Limb (tissue), 2 donors: ENCODE measurements at regions not wholly inside any gene's neighbourhood (a gene's known extent, or its start where the extent isn't known, plus 50 kb on each side); places are given as distances from the start of the nearest gene placed in this dataset.
"Not testable (repeated sequence)": the region's sequence is repeated elsewhere in the genome, so short reads cannot be mapped to it uniquely, and the experiment has no call there.

Source experiments
- DNase-seq, 2 donors: peaks; one replicate each; pipeline ENCODE4 v3.0.0-alpha.2; 2016; ENCODE audit errors: extremely low spot score in 2 of 2

DNA sequence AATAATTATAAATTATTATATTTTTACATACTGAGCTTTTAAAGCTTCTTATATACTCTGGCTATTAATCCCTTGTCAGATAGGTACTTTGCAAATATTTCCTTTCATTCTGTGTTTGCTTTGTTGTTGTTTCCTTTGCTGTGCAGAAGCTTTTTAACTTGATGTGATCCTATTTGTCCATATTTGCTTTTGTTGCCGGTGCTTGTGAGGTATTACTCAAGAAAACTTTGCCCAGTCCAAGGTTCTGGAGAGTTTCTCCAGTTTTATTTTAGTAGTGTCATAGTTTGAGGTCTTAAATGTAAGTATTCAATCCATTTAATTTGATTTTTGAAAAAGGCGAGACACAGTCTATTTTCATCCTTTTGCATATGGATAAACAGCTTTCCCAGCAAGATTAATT is 1319.9 kb upstream of the PRR20A start:
- DNase-seq: no peak

GRCh38 chr13:55869648-55870047 is 1271.1 kb upstream of the PRR20A start:
- no peak for DNase-seq

DNA sequence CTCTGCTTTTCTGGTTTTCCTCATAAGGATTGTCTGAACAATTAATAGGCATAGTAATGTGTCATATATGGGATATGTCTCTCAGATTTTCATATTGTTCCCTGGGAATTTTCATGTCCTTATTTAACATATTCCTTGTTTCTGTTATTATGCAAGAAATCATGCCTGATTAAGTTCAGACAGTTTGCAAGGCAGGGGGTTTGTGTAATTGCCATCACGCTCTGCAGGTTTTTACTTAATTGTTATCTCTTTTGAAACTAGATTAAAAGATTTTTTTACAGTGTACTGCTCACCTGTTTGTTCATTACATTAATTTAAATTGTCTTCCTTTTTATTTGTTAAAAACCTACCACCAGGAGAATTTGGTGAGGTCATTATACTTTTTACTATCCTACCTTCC is 1253.2 kb upstream of the PRR20A start:
- DNase-seq: no peak

- DNase-seq: no peak
These were observed 1247.2 kb upstream of the PRR20A start for GRCh38 chr13:55893540-55893939.

DNA sequence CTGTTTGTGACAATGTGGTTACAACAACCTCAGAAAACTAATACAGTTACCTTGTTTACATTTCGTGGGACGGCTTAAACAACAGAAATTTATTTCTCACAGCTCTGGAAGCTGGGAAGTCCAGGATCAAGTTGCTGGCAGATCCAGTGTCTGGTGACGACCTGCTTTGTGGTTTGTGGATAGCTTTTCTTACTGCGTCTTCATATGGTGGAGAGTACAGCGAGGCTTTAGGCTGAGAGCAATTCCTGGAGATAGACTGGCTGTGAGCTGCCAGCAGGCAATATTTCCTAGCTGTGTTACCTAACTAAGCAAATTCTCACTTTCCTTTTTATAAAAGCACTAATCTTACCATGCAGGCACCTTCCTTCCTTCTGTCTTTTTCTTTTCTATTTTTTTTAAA is 1203.5 kb upstream of the PRR20A start:
- DNase-seq: no peak

- no peak for DNase-seq
These were observed 1192.5 kb upstream of the PRR20A start for GRCh38 chr13:55948175-55948574.

- no peak for DNase-seq
These were observed 1176.8 kb upstream of the PRR20A start for GRCh38 chr13:55963934-55964333.

GRCh38 chr13:55967055-55967454 is 1173.7 kb upstream of the PRR20A start:
- DNase-seq: no peak

DNA sequence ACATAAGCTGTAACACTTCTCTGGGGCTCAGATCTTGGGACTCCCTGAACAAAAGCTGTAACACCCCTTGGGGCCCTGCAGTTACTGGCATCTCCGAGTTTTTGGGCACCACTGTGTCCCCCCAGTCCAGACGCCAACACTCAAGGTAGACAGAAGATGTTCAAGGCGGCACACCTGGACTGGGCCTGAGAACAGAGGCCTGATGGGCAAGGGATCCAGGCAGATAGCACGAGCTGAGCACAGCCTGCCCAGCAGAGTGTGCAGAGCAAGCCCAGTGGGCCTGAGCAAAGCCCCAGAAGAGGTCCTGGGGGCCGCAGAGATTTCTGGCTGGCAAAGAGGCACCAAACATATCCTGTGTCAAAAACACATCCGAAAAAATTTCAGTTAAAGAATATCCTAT is 1163.3 kb upstream of the PRR20A start:
- DNase-seq: no peak

DNA sequence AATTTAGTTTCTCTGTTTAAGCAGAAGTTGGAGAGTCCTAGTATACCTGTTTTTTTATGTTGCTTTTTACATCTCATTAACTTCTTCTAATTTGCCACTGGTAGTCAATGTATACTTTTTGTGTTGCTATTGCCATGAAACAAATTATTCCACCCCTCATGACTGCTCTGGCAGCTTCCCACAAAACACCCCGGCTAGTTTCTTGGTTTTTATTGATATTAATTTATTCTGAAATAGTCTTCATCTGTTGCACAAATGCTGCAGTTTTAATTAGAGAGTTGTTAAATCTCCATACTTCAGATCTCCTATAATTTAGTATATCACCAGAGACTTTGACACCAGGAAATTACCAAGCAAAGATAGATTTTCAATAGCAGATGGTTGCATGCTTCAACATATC is 1159.3 kb upstream of the PRR20A start:
- DNase-seq: no peak

DNA sequence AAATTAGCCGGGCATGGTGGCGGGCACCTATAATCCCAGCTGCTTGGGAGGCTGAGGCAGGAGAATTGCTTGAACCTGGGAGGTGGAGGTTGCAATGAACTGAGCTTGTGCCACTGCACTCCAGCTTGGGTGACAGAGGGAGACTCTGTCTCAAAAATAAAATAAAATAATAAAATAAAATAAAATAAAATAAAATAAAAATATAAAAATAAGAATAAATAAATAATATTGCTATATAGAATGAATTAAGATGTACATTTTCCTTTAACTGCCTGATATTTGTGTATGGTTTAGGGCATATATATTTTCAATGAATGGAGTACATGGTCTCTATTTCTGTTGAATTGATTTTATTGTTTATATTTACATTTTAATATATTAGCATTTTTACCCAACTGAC is 1156.7 kb upstream of the PRR20A start:
- not testable (repeated sequence) for DNase-seq

DNA sequence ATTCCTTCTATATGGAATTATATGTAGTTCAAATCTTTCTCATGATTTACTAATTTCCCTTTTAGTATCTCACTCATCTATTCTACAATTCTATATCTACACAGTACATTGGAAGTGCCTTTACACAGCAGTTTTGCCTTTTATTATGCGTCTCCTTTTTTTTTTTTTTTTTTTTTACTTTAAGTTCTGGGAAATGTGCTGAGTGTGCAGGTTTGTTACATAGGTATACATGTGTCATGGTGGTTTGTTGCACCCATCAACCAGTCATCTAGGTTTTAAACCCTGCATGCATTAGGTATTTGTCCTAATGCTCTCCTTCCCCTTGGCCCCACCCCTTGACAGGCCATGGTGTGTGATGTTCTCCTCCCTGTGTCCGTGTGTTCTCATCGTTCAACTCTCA is 1150.1 kb upstream of the PRR20A start:
- DNase-seq: no peak

- no peak for DNase-seq
These were observed 1149.1 kb upstream of the PRR20A start for GRCh38 chr13:55991666-55992065.

DNA sequence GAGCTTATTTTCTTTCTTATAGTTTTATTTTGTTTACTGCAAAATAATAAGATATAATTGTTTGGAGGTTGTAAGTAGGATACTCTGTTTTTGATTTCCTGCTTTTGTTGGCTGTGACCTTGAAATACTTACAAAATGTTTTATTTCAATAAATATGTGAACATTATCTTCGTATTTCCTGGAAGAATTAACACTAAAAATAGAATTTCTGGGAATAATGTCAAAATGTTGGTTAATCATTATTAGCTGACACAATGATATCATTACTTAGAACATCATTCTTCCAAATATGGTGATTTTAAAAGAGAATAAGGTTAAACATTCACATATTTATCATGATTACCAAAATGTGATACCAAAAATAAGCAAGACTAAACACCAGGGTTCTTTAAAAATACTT is 1148.6 kb upstream of the PRR20A start:
- DNase-seq: no peak

DNA sequence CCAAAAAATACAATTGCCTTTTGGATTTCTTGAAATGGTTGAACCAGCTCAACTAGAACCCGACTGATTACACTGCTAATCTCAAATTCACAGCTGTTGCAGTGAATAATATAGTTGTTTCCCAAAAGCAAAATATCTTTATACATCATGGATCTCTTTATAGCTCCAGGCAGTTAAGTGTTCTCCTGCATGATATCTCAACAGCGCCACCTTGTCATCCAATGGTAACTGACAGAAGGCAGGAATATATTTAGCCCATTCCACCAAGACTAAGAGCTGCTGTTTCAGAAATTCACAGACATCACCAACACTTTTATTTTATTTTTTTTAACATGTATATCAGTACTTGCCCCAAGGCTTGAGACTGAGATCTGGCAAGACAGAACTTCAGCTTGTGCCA is 1141.0 kb upstream of the PRR20A start:
- DNase-seq: no peak

DNA sequence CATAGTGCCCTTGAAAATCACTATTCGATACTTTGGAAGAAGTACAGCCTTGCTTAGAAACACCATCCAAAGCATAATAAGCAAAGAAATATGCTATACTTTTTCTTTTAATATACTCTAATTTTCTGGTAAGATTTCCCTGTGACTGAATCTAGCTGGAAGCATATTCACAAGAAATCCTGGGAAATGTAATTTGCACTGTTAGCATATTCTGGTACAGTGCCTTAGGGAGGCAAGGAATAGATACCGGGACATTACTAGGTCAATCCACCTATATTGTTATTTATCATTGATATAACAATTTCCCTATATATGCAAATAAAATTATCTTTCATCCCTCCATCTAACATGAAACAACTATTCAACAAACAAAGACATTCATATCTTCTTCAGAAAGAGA is 1131.3 kb upstream of the PRR20A start:
- DNase-seq: no peak

- no peak for DNase-seq
These were observed 1128.1 kb upstream of the PRR20A start for GRCh38 chr13:56012644-56013043.

- no peak for DNase-seq
These were observed 1124.8 kb upstream of the PRR20A start for GRCh38 chr13:56015919-56016318.

GRCh38 chr13:56019606-56020005 is 1121.1 kb upstream of the PRR20A start:
- no peak for DNase-seq

DNA sequence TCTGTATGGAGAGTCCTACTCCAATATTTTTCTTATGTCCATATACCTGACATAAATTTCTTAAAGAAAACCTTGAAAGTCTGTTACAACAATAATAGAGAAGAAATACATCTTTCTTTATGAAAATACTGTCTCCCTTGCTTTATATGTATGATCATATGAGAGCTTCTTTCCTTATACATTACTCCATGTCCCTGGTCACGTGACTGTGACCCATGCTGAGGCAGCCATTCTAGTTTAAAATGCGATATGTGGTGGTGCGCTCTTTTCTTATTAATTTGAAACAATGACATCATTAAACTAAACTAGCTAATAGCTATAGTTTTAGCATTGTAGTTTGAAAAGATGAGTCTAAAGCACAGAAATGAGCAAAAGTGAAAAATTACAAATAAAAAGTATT is 1120.3 kb upstream of the PRR20A start:
- no peak for DNase-seq

- no peak for DNase-seq
These were observed 1100.7 kb upstream of the PRR20A start for GRCh38 chr13:56039992-56040391.

GRCh38 chr13:56066321-56066720 is 1074.4 kb upstream of the PRR20A start:
- no peak for DNase-seq

GRCh38 chr13:56102641-56103040 is 1038.1 kb upstream of the PRR20A start:
- DNase-seq: no peak

DNA sequence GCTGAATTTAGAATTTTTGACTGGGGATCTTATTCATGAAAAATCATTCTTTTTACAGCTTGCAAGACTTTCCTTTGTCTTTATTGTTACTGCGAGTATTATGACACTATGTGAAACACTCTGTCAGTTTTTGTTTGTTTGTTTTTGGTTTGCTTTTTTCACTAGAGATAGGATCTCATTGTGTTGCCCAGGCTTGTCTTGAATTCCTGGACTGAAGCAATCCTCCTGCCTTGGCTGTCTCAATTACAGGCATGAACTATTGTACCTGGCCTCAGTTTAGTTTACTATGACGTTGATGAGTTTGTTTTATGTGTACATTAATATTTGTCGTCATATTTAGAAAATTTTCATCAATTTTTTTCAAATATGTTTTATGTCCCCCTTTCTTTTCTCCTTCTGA is 1030.0 kb upstream of the PRR20A start:
- DNase-seq: no peak

DNA sequence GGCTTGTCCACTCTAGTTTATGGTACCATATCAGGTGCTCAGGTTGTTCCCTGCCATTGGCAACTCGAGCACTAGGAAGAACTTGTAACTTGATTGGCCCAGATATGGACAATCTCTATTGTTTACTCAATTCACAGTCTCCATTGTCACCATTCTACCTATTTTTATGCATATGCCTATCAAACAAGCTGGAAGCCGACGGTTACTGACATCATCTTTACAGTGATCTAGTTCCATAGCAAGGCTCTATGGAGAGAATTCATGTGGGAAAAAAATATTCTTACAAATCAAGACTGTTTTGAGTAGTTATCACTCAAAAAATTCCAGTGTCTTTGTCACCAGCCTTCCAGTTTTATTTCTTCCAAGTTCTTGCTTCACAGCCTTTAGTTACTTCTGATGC is 1006.2 kb upstream of the PRR20A start:
- DNase-seq: no peak
